GM12872 (cell line): ENCODE measurements at regions not wholly inside any gene's neighbourhood (a gene's known extent, or its start where the extent isn't known, plus 50 kb on each side); places are given as distances from the start of the nearest gene placed in this dataset.

ENCODE experiments used
- TF ChIP-seq, protein P1 (sequence below): IDR thresholded peaks from 3 replicates; pipeline ENCODE4 v1.5.1; 2011; ENCODE audit warnings: low read depth, mild to moderate bottlenecking, low read length, moderate library complexity; ENCODE audit not compliant: insufficient read depth

- TF ChIP-seq, protein P1, sequence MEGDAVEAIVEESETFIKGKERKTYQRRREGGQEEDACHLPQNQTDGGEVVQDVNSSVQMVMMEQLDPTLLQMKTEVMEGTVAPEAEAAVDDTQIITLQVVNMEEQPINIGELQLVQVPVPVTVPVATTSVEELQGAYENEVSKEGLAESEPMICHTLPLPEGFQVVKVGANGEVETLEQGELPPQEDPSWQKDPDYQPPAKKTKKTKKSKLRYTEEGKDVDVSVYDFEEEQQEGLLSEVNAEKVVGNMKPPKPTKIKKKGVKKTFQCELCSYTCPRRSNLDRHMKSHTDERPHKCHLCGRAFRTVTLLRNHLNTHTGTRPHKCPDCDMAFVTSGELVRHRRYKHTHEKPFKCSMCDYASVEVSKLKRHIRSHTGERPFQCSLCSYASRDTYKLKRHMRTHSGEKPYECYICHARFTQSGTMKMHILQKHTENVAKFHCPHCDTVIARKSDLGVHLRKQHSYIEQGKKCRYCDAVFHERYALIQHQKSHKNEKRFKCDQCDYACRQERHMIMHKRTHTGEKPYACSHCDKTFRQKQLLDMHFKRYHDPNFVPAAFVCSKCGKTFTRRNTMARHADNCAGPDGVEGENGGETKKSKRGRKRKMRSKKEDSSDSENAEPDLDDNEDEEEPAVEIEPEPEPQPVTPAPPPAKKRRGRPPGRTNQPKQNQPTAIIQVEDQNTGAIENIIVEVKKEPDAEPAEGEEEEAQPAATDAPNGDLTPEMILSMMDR = no peak
Measured at GRCh38 chr2:30396436-30397232, 50.4 kb upstream of the LCLAT1 start.
